ENCODE measurements at regions not wholly inside any gene's neighbourhood (a gene's known extent, or its start where the extent isn't known, plus 50 kb on each side); places are given as distances from the start of the nearest gene placed in this dataset.

GRCh38 chr13:47216176-47216822, 319.4 kb upstream of the HTR2A start:
- Histone ChIP-seq H3K27me3 (ENCODE audit: low read length) (no peaks in the 10 kb centered on the region), H3K9me3 (ENCODE audit: insufficient read depth, low read length) (no peaks in the 10 kb centered on the region), H4K20me1 (ENCODE audit: low read depth, low read length) (no peaks in the 10 kb centered on the region), H3K4me2 (ENCODE audit: low read depth, low read length, poor library complexity, severe bottlenecking) (no peak overlapping the region), H3K4me3 (ENCODE audit: insufficient read depth, low read length, poor library complexity, severe bottlenecking) (no peak overlapping the region), H3K79me2 (ENCODE audit: insufficient read depth, low read length) (no peaks in the 10 kb centered on the region), H3K27ac (ENCODE audit: low read depth, low read length) (no peak overlapping the region), H3K9me2 (replicated peaks; ENCODE audit: insufficient read depth, low read length) (no peaks in the 10 kb centered on the region), H3K9ac (ENCODE audit: low read length) (no peak overlapping the region), H3K36me3 (ENCODE audit: low read length) (no peaks in the 10 kb centered on the region), H2AFZ (ENCODE audit: low read depth, low read length, severe bottlenecking) (no peak overlapping the region), H3F3A (ENCODE audit: insufficient read depth) (no peaks in the 10 kb centered on the region)
- no peak for TF ChIP-seq CTCF (IDR thresholded peaks at IDR 0.05; ENCODE audit: insufficient read depth, low read length, poor library complexity, severe bottlenecking)
- TF ChIP-seq EZH2phosphoT487 (conservative IDR thresholded peaks at IDR 0.05; ENCODE audit: low read length), result no peak

- H3K79me2 ChIP-seq (ENCODE audit: insufficient read depth, low read length), result no peaks in the 10 kb centered on the region
- H4K20me1 ChIP-seq (ENCODE audit: low read depth, low read length), result no peaks in the 10 kb centered on the region
- H3K36me3 ChIP-seq (ENCODE audit: low read length), result no peaks in the 10 kb centered on the region
- no peaks in the 10 kb centered on the region for H3F3A ChIP-seq (ENCODE audit: insufficient read depth)
- TF ChIP-seq EZH2phosphoT487 (conservative IDR thresholded peaks at IDR 0.05; ENCODE audit: low read length) (no peak), CTCF (IDR thresholded peaks at IDR 0.05; ENCODE audit: insufficient read depth, low read length, poor library complexity, severe bottlenecking) (no peak)
- no peak overlapping the region for H3K9ac ChIP-seq (ENCODE audit: low read length)
- no peak overlapping the region for H3K27ac ChIP-seq (ENCODE audit: low read depth, low read length)
- H3K4me3 ChIP-seq (ENCODE audit: insufficient read depth, low read length, poor library complexity, severe bottlenecking), result no peak overlapping the region
- no peak overlapping the region for H3K4me2 ChIP-seq (ENCODE audit: low read depth, low read length, poor library complexity, severe bottlenecking)
- no peaks in the 10 kb centered on the region for H3K27me3 ChIP-seq (ENCODE audit: low read length)
- H2AFZ ChIP-seq (ENCODE audit: low read depth, low read length, severe bottlenecking), result no peak overlapping the region
- H3K9me3 ChIP-seq (ENCODE audit: insufficient read depth, low read length), result no peaks in the 10 kb centered on the region
- H3K9me2 ChIP-seq (replicated peaks; ENCODE audit: insufficient read depth, low read length), result no peaks in the 10 kb centered on the region
Measured at GRCh38 chr13:47215736-47216135, 318.9 kb upstream of the HTR2A start.

- Histone ChIP-seq H3K27me3 (ENCODE audit: low read length) (no peaks in the 10 kb centered on the region), H3K27ac (ENCODE audit: low read depth, low read length) (no peak overlapping the region), H4K20me1 (ENCODE audit: low read depth, low read length) (no peaks in the 10 kb centered on the region)
Measured at GRCh38 chr13:47213047-47213446, 316.2 kb upstream of the HTR2A start.

More at GRCh38 chr13:47213047-47213446, 316.2 kb upstream of the HTR2A start:
- no peak for TF ChIP-seq CTCF (IDR thresholded peaks at IDR 0.05; ENCODE audit: insufficient read depth, low read length, poor library complexity, severe bottlenecking)
- TF ChIP-seq EZH2phosphoT487 (conservative IDR thresholded peaks at IDR 0.05; ENCODE audit: low read length), result no peak
- no peaks in the 10 kb centered on the region for H3F3A ChIP-seq (ENCODE audit: insufficient read depth)
- H3K4me3 ChIP-seq (ENCODE audit: insufficient read depth, low read length, poor library complexity, severe bottlenecking), result no peak overlapping the region
- no peaks in the 10 kb centered on the region for H3K79me2 ChIP-seq (ENCODE audit: insufficient read depth, low read length)
- no peak overlapping the region for H3K4me2 ChIP-seq (ENCODE audit: low read depth, low read length, poor library complexity, severe bottlenecking)
- H2AFZ ChIP-seq (ENCODE audit: low read depth, low read length, severe bottlenecking), result no peak overlapping the region
- H3K9ac ChIP-seq (ENCODE audit: low read length), result no peak overlapping the region
- H3K9me2 ChIP-seq (replicated peaks; ENCODE audit: insufficient read depth, low read length), result no peaks in the 10 kb centered on the region
- no peaks in the 10 kb centered on the region for H3K36me3 ChIP-seq (ENCODE audit: low read length)
- no peaks in the 10 kb centered on the region for H3K9me3 ChIP-seq (ENCODE audit: insufficient read depth, low read length)
